ENCODE measurements at regions not wholly inside any gene's neighbourhood (a gene's known extent, or its start where the extent isn't known, plus 50 kb on each side); places are given as distances from the start of the nearest gene placed in this dataset.

DNA sequence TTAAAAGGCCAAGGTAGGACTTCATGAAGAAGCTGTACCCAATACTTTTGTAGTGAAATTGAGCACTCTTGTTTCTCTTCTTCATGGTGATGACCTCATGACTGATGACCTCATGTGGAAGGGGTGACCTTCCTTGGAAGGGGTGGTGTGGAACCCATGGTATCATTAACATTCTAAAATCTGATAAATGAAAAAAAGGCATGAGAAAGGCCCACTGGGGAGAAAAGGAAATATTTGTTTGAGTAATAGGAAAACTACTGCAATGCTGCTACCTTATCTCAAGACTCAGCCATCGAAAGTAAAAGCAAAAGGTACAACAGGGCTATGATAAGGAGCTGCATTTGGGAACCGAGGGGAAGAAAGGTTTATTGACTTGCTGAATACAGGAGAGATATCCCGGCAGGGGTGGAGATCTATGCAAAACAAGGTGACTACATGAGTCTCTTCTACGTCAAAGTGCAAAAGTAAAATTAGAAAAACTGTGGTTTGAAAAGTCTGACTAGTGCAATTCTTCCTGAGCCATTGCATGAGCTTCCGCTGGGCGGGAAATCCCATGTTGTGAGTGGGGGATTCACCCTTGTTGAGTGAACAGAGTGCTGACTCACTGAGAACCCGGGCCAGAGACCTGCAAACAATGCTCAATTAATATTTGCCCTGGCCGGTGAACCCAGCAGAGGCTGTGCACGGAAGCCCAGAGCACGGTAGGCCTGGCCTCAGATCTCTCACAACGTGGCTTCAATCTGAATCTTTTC, 138.9 kb upstream of the RFC3 start (continued):
- TF ChIP-seq, protein P1, sequence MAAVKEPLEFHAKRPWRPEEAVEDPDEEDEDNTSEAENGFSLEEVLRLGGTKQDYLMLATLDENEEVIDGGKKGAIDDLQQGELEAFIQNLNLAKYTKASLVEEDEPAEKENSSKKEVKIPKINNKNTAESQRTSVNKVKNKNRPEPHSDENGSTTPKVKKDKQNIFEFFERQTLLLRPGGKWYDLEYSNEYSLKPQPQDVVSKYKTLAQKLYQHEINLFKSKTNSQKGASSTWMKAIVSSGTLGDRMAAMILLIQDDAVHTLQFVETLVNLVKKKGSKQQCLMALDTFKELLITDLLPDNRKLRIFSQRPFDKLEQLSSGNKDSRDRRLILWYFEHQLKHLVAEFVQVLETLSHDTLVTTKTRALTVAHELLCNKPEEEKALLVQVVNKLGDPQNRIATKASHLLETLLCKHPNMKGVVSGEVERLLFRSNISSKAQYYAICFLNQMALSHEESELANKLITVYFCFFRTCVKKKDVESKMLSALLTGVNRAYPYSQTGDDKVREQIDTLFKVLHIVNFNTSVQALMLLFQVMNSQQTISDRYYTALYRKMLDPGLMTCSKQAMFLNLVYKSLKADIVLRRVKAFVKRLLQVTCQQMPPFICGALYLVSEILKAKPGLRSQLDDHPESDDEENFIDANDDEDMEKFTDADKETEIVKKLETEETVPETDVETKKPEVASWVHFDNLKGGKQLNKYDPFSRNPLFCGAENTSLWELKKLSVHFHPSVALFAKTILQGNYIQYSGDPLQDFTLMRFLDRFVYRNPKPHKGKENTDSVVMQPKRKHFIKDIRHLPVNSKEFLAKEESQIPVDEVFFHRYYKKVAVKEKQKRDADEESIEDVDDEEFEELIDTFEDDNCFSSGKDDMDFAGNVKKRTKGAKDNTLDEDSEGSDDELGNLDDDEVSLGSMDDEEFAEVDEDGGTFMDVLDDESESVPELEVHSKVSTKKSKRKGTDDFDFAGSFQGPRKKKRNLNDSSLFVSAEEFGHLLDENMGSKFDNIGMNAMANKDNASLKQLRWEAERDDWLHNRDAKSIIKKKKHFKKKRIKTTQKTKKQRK (IDR thresholded peaks at IDR 0.05; ENCODE audit: low read depth, low read length): no peak
- TF ChIP-seq NFIC (IDR thresholded peaks at IDR 0.05; ENCODE audit: low read depth, low read length) (peak; percentile 93), CBX3 (IDR thresholded peaks at IDR 0.05; ENCODE audit: borderline replicate concordance, low read depth) (no peak), BHLHE40 (IDR thresholded peaks at IDR 0.05; ENCODE audit: borderline replicate concordance in 1 of 2, low read depth in 2 of 2, low read length in 1 of 2) (peak; percentile 4 to 61; a peak in 1 of 4 replicates), ZSCAN29 (IDR thresholded peaks at IDR 0.05) (no peak), BMI1 (IDR thresholded peaks at IDR 0.05; ENCODE audit: borderline replicate concordance) (no peak), NRF1 (conservative IDR thresholded peaks at IDR 0.05; ENCODE audit: low read depth, low read length) (no peak), ZNF24 (IDR thresholded peaks at IDR 0.05) (no peak), POU2F2 (IDR thresholded peaks at IDR 0.05; ENCODE audit: borderline replicate concordance, low read depth, low read length) (peak; percentile 87), ZNF274 (IDR thresholded peaks at IDR 0.05; ENCODE audit: insufficient read depth, insufficient read length) (no peak), SREBF2 (IDR thresholded peaks at IDR 0.05; ENCODE audit: low read length) (no peak), FOS (IDR thresholded peaks at IDR 0.05; ENCODE audit: borderline replicate concordance, extremely low read depth, insufficient read length) (no peak), RAD21 (IDR thresholded peaks at IDR 0.05; ENCODE audit: insufficient read depth, low read depth, low read length) (0 out of 2 replicates have a peak, but pooled peaks have one; percentile 0), HCFC1 (IDR thresholded peaks at IDR 0.05; ENCODE audit: low read length) (no peak), NFYB (IDR thresholded peaks at IDR 0.05; ENCODE audit: insufficient read depth, low read depth, low read length) (no peak), TCF7 (IDR thresholded peaks at IDR 0.05; ENCODE audit: borderline replicate concordance) (no peak), ETV6 (conservative IDR thresholded peaks at IDR 0.05 in 1 of 2, IDR thresholded peaks at IDR 0.05 in 1 of 2; ENCODE audit: borderline replicate concordance in 1 of 2, low read depth in 1 of 2) (peak in 1 of 2 experiments; percentile 63; a peak in 1 of 4 replicates), TCF12 (IDR thresholded peaks at IDR 0.05; ENCODE audit: low read depth, low read length) (peak; percentile 51)
- TF ChIP-seq, protein P2, sequence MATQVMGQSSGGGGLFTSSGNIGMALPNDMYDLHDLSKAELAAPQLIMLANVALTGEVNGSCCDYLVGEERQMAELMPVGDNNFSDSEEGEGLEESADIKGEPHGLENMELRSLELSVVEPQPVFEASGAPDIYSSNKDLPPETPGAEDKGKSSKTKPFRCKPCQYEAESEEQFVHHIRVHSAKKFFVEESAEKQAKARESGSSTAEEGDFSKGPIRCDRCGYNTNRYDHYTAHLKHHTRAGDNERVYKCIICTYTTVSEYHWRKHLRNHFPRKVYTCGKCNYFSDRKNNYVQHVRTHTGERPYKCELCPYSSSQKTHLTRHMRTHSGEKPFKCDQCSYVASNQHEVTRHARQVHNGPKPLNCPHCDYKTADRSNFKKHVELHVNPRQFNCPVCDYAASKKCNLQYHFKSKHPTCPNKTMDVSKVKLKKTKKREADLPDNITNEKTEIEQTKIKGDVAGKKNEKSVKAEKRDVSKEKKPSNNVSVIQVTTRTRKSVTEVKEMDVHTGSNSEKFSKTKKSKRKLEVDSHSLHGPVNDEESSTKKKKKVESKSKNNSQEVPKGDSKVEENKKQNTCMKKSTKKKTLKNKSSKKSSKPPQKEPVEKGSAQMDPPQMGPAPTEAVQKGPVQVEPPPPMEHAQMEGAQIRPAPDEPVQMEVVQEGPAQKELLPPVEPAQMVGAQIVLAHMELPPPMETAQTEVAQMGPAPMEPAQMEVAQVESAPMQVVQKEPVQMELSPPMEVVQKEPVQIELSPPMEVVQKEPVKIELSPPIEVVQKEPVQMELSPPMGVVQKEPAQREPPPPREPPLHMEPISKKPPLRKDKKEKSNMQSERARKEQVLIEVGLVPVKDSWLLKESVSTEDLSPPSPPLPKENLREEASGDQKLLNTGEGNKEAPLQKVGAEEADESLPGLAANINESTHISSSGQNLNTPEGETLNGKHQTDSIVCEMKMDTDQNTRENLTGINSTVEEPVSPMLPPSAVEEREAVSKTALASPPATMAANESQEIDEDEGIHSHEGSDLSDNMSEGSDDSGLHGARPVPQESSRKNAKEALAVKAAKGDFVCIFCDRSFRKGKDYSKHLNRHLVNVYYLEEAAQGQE (IDR thresholded peaks at IDR 0.05; ENCODE audit: low read depth, low read length): no peak
- TF ChIP-seq, protein P3, sequence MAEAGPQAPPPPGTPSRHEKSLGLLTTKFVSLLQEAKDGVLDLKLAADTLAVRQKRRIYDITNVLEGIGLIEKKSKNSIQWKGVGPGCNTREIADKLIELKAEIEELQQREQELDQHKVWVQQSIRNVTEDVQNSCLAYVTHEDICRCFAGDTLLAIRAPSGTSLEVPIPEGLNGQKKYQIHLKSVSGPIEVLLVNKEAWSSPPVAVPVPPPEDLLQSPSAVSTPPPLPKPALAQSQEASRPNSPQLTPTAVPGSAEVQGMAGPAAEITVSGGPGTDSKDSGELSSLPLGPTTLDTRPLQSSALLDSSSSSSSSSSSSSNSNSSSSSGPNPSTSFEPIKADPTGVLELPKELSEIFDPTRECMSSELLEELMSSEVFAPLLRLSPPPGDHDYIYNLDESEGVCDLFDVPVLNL (IDR thresholded peaks at IDR 0.05; ENCODE audit: low read depth, low read length): 0 out of 2 replicates have a peak, but pooled peaks have one; percentile 30
- TF ChIP-seq, protein P4, sequence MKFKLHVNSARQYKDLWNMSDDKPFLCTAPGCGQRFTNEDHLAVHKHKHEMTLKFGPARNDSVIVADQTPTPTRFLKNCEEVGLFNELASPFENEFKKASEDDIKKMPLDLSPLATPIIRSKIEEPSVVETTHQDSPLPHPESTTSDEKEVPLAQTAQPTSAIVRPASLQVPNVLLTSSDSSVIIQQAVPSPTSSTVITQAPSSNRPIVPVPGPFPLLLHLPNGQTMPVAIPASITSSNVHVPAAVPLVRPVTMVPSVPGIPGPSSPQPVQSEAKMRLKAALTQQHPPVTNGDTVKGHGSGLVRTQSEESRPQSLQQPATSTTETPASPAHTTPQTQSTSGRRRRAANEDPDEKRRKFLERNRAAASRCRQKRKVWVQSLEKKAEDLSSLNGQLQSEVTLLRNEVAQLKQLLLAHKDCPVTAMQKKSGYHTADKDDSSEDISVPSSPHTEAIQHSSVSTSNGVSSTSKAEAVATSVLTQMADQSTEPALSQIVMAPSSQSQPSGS (IDR thresholded peaks at IDR 0.05; ENCODE audit: low read length): peak; percentile 87

All from GM12878 (cell line).